Left lobe of liver (tissue), 2 donors: ENCODE measurements at regions not wholly inside any gene's neighbourhood (a gene's known extent, or its start where the extent isn't known, plus 50 kb on each side); places are given as distances from the start of the nearest gene placed in this dataset.
"Not testable (repeated sequence)": the region's sequence is repeated elsewhere in the genome, so short reads cannot be mapped to it uniquely, and the experiment has no call there.

Source experiments
- ATAC-seq: fragments of 200-7000 bp; cut with Tn5 transposase; one replicate; pipeline ENCODE4 v1.9.1; 2020; ENCODE audit warnings: mild to moderate bottlenecking, moderate library complexity
- DNase-seq: peaks from one replicate; pipeline ENCODE4 v3.0.0-alpha.2; 2020; ENCODE audit warnings: low spot score
- donor health status: DM: no; HTN: no; CAD: no; lungs with moderate emphysema.
- donor health status: DM: no; HTN: yes; CAD: no.

- no peak for DNase-seq
- no peak for ATAC-seq
These were observed 144.1 kb downstream of the NOC3L start for GRCh38 chr10:94218493-94219183.

- DNase-seq (no peak), ATAC-seq (no peak)
These were observed 142.9 kb downstream of the NOC3L start for GRCh38 chr10:94219829-94220228.

- DNase-seq, result no peak
- ATAC-seq, result no peak
These were observed 142.0 kb downstream of the NOC3L start for GRCh38 chr10:94220717-94221116.

- ATAC-seq, result no peak
- DNase-seq, result no peak
These were observed 138.9 kb downstream of the NOC3L start for GRCh38 chr10:94223702-94224370.

- ATAC-seq (no peak), DNase-seq (no peak)
These were observed 138.1 kb downstream of the NOC3L start for GRCh38 chr10:94224656-94225055.

GRCh38 chr10:94225589-94225988, 137.2 kb downstream of the NOC3L start:
- ATAC-seq, result no peak

GRCh38 chr10:94230134-94230785, 132.5 kb downstream of the NOC3L start:
- DNase-seq (no peak), ATAC-seq (no peak)

More at GRCh38 chr10:94225589-94225988, 137.2 kb downstream of the NOC3L start:
- no peak for DNase-seq

GRCh38 chr10:94232711-94233383, 129.9 kb downstream of the NOC3L start:
- DNase-seq (peak; percentile 70), ATAC-seq (peak; percentile 97)

GRCh38 chr10:94235461-94235860, 127.3 kb downstream of the NOC3L start:
- DNase-seq, result no peak
- ATAC-seq, result no peak

- ATAC-seq (no peak), DNase-seq (no peak)
These were observed 124.6 kb downstream of the NOC3L start for GRCh38 chr10:94238006-94238617.

GRCh38 chr10:94239696-94240095, 123.0 kb downstream of the NOC3L start:
- ATAC-seq (no peak), DNase-seq (no peak)

GRCh38 chr10:94240491-94240890, 122.2 kb downstream of the NOC3L start:
- DNase-seq (no peak), ATAC-seq (no peak)

GRCh38 chr10:94240901-94241300, 121.8 kb downstream of the NOC3L start:
- ATAC-seq, result no peak

GRCh38 chr10:94251098-94251497, 111.6 kb downstream of the NOC3L start:
- ATAC-seq (no peak), DNase-seq (no peak)

More at GRCh38 chr10:94240901-94241300, 121.8 kb downstream of the NOC3L start:
- DNase-seq, result no peak

GRCh38 chr10:94251568-94251967, 111.2 kb downstream of the NOC3L start:
- no peak for DNase-seq
- ATAC-seq, result no peak

- not testable (repeated sequence) for ATAC-seq, DNase-seq
These were observed 105.3 kb downstream of the NOC3L start for GRCh38 chr10:94257407-94257806.

- DNase-seq, result no peak
- ATAC-seq, result no peak
These were observed 102.3 kb downstream of the NOC3L start for GRCh38 chr10:94260455-94260854.

- DNase-seq, result no peak
- ATAC-seq, result no peak
These were observed 98.7 kb downstream of the NOC3L start for GRCh38 chr10:94264085-94264484.

- no peak for DNase-seq
- no peak for ATAC-seq
These were observed 96.6 kb downstream of the NOC3L start for GRCh38 chr10:94266091-94266490.

- ATAC-seq (no peak), DNase-seq (no peak)
These were observed 94.1 kb downstream of the NOC3L start for GRCh38 chr10:94268652-94269051.
